GM12865 (cell line): ENCODE measurements at regions not wholly inside any gene's neighbourhood (a gene's known extent, or its start where the extent isn't known, plus 50 kb on each side); places are given as distances from the start of the nearest gene placed in this dataset.

Experiments
- DNase-seq: peaks from one replicate; pipeline ENCODE4 v3.0.0; 2010; ENCODE audit warnings: low read depth
- H3K4me3 ChIP-seq: 2 replicates; pipeline ENCODE4 v1.5.1; 2011; ENCODE audit warnings: mild to moderate bottlenecking, low read depth, low read length, control low read depth
- CTCF ChIP-seq: IDR thresholded peaks from 2 replicates; pipeline ENCODE4 v1.5.1; 2011; ENCODE audit warnings: low read length, control low read depth, low read depth, inconsistent platforms; ENCODE audit not compliant: insufficient read depth; ENCODE audit errors: missing control alignments

- DNase-seq: peak; percentile 48
- no peak for TF ChIP-seq CTCF
- H3K4me3 ChIP-seq: no peak overlapping the region
Measured at GRCh38 chr4:141376769-141377168, 156.1 kb downstream of the ZNF330 start.

DNA sequence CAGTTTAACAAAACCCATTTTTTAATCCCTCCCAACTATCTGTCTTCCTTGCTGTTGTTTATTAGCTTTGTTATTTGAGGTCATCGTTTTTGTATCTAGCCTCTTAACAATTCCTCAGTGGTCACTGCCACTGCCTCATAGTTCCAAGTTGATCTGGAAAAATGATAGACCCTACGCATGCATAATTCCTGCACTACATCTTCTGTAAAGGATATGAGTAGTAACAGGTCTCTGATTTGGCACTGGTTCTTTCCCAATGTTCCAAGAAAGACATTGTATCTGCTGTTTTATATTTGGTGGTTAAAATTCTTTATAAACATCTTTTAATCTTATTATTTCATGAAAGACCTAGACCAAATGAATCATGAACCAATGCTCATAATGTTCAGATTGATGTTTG, 166.6 kb downstream of the ZNF330 start:
- TF ChIP-seq CTCF: no peak
- no peak overlapping the region for H3K4me3 ChIP-seq
- DNase-seq: no peak

- H3K4me3 ChIP-seq: no peak overlapping the region
- DNase-seq: no peak
- no peak for TF ChIP-seq CTCF
Measured at GRCh38 chr4:141388481-141388880, 167.8 kb downstream of the ZNF330 start.

- no peak overlapping the region for H3K4me3 ChIP-seq
- no peak for TF ChIP-seq CTCF
- DNase-seq: no peak
Measured at GRCh38 chr4:141389649-141390048, 169.0 kb downstream of the ZNF330 start.

DNA sequence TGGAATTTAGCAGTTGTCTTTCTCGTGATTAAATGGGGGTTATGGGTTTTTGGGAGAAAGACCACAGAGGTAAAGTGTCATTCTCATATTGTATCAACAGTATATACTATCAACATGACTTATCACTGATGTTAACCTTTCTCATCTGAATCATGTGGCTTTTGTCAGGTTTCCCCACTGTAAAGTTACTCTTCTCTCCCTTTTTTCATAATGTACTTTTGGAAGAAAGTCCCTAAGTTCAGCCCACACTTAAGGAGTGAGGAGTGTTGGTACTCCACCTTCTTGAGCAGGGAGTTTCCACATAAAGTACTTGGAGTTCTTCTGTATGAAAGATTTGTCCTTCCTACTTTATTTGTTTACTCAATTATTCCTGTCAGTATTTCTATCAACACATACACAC, 169.9 kb downstream of the ZNF330 start:
- no peak for TF ChIP-seq CTCF
- DNase-seq: peak; percentile 17

GRCh38 chr4:141391293-141391692, 170.6 kb downstream of the ZNF330 start:
- no peak for DNase-seq
- no peak for TF ChIP-seq CTCF
- no peak overlapping the region for H3K4me3 ChIP-seq

More for the DNA sequence above, 169.9 kb downstream of the ZNF330 start:
- H3K4me3 ChIP-seq: no peak overlapping the region

DNA sequence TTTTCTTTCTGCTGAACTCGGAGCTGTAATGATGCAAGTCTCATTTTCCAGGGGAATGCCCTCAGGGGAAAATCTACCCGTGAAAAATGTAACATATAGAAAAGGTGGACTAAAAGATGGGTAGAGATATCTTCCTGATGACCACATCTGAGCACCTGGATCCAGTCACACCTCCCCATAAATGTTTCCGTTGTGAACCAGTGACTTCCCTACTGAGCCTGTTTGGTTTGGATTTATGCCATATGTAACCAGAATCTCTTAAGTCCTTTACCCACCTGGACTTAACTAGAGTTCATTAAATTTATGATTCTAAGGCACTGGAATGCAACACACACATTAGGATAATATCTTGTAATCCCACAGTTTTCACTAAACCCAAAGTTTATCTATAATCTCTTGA, 171.1 kb downstream of the ZNF330 start:
- no peak for DNase-seq
- TF ChIP-seq CTCF: no peak
- no peak overlapping the region for H3K4me3 ChIP-seq
